Stimulated activated memory B cell treated with anti-CD40 and anti-IgM and Interleukin-4, amounts not matched to agents 10 μg/mL and 1 μg/mL and 100 μg/mL, for 72 hours (primary cell): ENCODE measurements at regions not wholly inside any gene's neighbourhood (a gene's known extent, or its start where the extent isn't known, plus 50 kb on each side); places are given as distances from the start of the nearest gene placed in this dataset.

Source experiments
- ATAC-seq: fragments of 150-1000 bp; cut with Tn5 transposase; 2 replicates; pipeline ENCODE4 v1.10.0; 2021
- H3K27ac Mint-ChIP-seq: one replicate; pipeline ENCODE4 v1.8.0; 2022; ENCODE audit warnings: mild to moderate bottlenecking, mixed read lengths
- H3K27me3 Mint-ChIP-seq: one replicate; pipeline ENCODE4 v1.8.0; 2022; ENCODE audit warnings: mixed read lengths
- H3K36me3 Mint-ChIP-seq: one replicate; pipeline ENCODE4 v1.8.0; 2022; ENCODE audit warnings: mixed read lengths
- H3K4me1 Mint-ChIP-seq: one replicate; pipeline ENCODE4 v1.8.0; 2022; ENCODE audit warnings: mixed read lengths
- H3K4me3 Mint-ChIP-seq: one replicate; pipeline ENCODE4 v1.8.0; 2022; ENCODE audit warnings: mild to moderate bottlenecking, moderate library complexity, mixed read lengths
- H3K9me3 Mint-ChIP-seq: one replicate; pipeline ENCODE4 v1.8.0; 2022; ENCODE audit warnings: mixed read lengths

GRCh38 chr11:15875943-15876342, 480.4 kb downstream of the SOX6 start:
- no peaks in the 10 kb centered on the region for H3K36me3 Mint-ChIP-seq

GRCh38 chr11:15878756-15879155, 477.6 kb downstream of the SOX6 start:
- Mint-ChIP-seq H3K4me3 (no peak overlapping the region), H3K36me3 (no peaks in the 10 kb centered on the region), H3K27me3 (no peaks in the 10 kb centered on the region), H3K27ac (no peak overlapping the region), H3K4me1 (no peaks in the 10 kb centered on the region), H3K9me3 (no peaks in the 10 kb centered on the region)
- no peak for ATAC-seq

More at GRCh38 chr11:15875943-15876342, 480.4 kb downstream of the SOX6 start:
- no peaks in the 10 kb centered on the region for H3K9me3 Mint-ChIP-seq
- ATAC-seq, result no peak
- H3K27me3 Mint-ChIP-seq, result no peaks in the 10 kb centered on the region
- H3K27ac Mint-ChIP-seq, result no peak overlapping the region
- H3K4me1 Mint-ChIP-seq, result no peaks in the 10 kb centered on the region
- no peak overlapping the region for H3K4me3 Mint-ChIP-seq

DNA sequence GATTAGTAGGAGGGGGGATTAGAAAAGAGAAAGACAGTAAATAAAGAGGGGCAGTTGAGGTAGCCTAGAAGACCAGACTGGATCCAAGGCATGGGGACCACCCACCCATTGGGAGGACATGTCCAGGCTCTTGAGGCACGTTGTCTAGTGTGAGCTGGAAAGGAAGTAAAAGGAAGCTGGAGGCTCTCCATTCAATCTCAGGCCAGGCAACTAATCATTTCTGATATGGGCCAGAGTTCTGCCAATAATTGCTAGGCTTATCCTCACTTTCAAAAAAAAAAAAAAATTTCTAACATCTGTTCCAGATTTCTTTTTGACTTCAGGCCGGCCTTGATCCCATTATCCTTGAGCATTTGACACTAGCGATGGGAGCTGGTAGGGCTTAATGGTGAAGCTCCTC, 476.1 kb downstream of the SOX6 start:
- Mint-ChIP-seq H3K4me3 (no peak overlapping the region), H3K36me3 (no peaks in the 10 kb centered on the region), H3K9me3 (no peaks in the 10 kb centered on the region), H3K27ac (no peak overlapping the region), H3K4me1 (no peaks in the 10 kb centered on the region), H3K27me3 (no peaks in the 10 kb centered on the region)
- no peak for ATAC-seq

DNA sequence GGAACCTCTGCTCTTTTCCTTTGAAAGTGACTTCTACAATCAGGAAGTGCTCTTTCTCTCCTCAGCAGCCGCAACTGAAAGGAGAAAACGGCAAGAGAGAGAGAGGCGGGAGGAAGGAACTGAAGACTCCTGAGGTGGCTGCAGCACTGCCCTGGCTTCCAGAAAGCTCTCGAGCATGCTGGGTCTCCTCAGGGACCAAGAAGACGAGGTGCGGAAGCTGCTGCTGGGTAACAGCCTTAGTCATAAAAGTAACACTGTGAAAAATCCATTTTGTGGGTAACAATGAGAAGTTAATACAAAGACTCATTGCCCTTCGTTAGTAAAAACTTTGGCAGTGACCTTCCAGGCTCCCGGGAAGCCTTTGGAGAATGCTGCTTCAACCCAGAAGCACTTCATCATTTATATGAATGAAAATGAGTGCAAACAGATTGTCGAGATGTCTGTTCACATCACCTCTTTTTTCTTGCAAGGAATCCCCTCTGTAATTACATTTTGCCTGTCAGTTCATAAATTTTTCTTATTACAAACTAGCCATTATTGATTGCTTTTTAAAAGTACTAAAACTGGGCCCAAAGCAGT, 473.4 kb downstream of the SOX6 start:
- H3K4me3 Mint-ChIP-seq, result no peak overlapping the region
- ATAC-seq, result no peak
- no peaks in the 10 kb centered on the region for H3K9me3 Mint-ChIP-seq
- no peaks in the 10 kb centered on the region for H3K4me1 Mint-ChIP-seq
- H3K36me3 Mint-ChIP-seq, result no peaks in the 10 kb centered on the region
- H3K27ac Mint-ChIP-seq, result no peak overlapping the region
- H3K27me3 Mint-ChIP-seq, result no peaks in the 10 kb centered on the region

DNA sequence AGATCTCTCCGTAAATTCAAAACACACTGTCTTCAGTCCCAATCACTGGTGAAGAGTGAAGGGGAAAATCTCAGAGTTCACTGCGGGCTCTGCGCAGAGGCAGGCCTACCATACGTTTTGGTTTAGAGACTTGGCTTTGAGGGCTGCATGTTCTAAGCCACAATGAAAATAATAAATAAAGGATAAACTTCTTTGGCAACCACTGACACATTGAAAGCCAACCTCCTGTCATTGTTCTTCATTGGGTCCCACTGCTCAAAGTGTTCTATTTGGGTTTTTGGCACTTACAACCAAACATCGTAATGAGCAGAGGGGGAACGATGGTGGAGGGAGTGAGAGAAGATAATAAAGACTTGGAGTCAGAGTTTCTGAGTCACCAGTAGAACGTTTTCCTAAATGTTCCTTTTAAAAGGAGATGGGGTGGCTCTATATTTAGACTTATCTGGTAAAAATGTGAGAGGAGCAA, 472.9 kb downstream of the SOX6 start:
- Mint-ChIP-seq H3K36me3 (no peaks in the 10 kb centered on the region), H3K27ac (no peak overlapping the region), H3K9me3 (no peaks in the 10 kb centered on the region), H3K4me3 (no peak overlapping the region), H3K4me1 (no peaks in the 10 kb centered on the region), H3K27me3 (no peaks in the 10 kb centered on the region)
- ATAC-seq, result no peak

GRCh38 chr11:15884141-15884540, 472.2 kb downstream of the SOX6 start:
- no peaks in the 10 kb centered on the region for H3K27me3 Mint-ChIP-seq
- no peak overlapping the region for H3K4me3 Mint-ChIP-seq
- H3K27ac Mint-ChIP-seq, result no peak overlapping the region
- no peaks in the 10 kb centered on the region for H3K36me3 Mint-ChIP-seq
- H3K4me1 Mint-ChIP-seq, result no peaks in the 10 kb centered on the region
- ATAC-seq, result no peak
- H3K9me3 Mint-ChIP-seq, result no peaks in the 10 kb centered on the region

GRCh38 chr11:15884777-15885540, 471.4 kb downstream of the SOX6 start:
- no peak overlapping the region for H3K27ac Mint-ChIP-seq
- no peaks in the 10 kb centered on the region for H3K36me3 Mint-ChIP-seq
- H3K4me3 Mint-ChIP-seq, result no peak overlapping the region
- ATAC-seq, result no peak
- no peaks in the 10 kb centered on the region for H3K4me1 Mint-ChIP-seq
- no peaks in the 10 kb centered on the region for H3K9me3 Mint-ChIP-seq
- no peaks in the 10 kb centered on the region for H3K27me3 Mint-ChIP-seq

DNA sequence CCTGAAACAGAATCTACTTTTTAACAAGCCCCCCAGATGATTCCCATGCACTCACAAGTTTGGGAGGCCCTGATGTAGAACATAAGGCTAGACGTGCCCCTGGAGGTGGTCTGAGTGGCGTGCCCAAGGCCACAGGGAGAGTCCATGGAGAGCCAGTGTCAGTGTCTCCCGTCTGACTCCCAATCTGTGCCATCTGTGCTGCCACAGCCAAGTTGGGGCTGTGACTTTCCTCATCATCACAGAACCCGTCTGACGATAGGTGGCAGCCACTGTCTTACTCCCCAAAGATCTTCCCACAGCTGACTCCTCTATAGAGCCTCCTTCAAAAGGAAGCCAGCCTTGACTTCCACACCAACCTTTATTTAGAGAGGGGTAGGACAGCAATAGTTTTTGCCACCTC, 470.5 kb downstream of the SOX6 start:
- H3K36me3 Mint-ChIP-seq, result no peaks in the 10 kb centered on the region
- no peak overlapping the region for H3K27ac Mint-ChIP-seq

DNA sequence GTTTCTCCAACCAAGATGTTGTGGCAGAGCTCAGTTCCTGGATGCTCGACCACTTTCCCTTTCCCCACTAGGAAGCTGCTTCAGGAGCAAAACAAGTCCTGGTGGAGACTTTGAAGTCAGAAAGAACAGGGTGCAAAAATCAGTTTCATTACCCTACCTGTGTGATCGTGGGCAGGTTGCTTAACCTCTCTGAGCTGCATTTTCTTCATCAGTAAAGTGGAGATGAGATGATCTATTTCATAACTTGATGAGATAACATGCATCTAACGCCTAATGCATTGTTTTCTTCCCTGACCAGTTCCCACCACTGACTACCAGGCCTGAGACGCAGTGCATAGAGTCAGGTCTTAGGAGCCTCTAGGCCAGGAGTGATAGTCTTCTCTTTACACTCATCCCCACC, 470.0 kb downstream of the SOX6 start:
- H3K4me3 Mint-ChIP-seq, result no peak overlapping the region
- no peak for ATAC-seq
- H3K27ac Mint-ChIP-seq, result no peak overlapping the region
- H3K4me1 Mint-ChIP-seq, result no peaks in the 10 kb centered on the region
- no peaks in the 10 kb centered on the region for H3K9me3 Mint-ChIP-seq
- H3K27me3 Mint-ChIP-seq, result no peaks in the 10 kb centered on the region
- H3K36me3 Mint-ChIP-seq, result no peaks in the 10 kb centered on the region

More for the DNA sequence above, 470.5 kb downstream of the SOX6 start:
- Mint-ChIP-seq H3K4me3 (no peak overlapping the region), H3K9me3 (no peaks in the 10 kb centered on the region), H3K27me3 (no peaks in the 10 kb centered on the region), H3K4me1 (no peaks in the 10 kb centered on the region)
- ATAC-seq, result no peak

DNA sequence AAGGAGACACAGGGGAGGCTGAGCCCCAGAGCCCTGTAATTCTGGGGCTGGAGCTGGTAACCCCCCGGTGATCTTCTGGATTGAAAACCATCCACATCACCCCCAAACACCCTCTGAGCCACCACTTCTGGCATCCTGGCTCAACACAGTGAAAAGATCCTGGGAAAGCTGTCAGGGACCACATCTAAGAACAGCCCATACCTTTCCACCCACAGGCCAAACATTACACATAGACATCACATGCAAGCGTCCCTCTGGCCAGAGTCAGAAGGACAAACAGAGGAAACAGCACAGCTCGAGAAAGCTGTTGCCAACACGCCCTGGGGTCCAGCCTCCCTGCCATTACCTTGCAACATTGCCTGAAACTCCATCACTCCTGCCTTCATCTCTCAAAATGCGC, 469.5 kb downstream of the SOX6 start:
- no peaks in the 10 kb centered on the region for H3K36me3 Mint-ChIP-seq
- no peaks in the 10 kb centered on the region for H3K9me3 Mint-ChIP-seq
- no peak overlapping the region for H3K27ac Mint-ChIP-seq
- no peak overlapping the region for H3K4me3 Mint-ChIP-seq
- H3K4me1 Mint-ChIP-seq, result no peaks in the 10 kb centered on the region
- ATAC-seq, result no peak
- H3K27me3 Mint-ChIP-seq, result no peaks in the 10 kb centered on the region

DNA sequence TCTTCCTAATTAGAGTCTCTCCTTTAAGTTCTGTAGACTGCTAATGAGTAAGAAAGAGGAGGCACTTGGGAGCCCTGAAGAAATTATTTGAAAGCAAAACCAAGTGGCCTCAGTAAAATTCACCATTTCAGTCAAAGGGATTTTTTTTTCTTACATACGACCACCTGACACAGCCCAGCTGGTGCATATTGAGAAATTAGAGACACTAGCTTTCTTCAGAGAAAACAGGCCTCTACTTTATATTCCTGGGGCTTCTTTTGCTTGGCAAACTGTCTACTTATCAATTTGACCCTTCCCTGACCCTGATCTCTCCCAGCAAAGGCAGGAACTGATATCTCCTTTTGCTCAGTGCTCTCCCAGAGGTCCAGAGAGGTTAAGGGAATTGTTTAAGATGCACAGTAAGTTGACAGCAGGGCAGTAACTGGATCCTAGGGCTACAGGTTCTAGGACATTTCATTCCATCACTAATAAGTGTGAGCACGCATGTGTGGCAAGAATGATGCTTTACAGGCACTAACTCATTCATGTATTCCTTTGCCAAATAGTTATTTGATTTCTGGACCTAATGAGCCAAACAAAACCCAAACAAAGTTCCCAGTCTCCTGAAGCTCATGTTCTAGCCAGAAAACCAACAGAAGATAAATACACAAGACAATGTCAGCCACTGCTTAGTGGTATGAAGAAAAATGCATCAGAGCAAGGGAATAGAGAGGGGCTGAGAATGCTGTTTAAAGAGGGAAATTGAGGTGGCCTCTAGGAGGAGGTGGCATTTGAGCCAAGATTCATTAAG, 467.6 kb downstream of the SOX6 start:
- Mint-ChIP-seq H3K9me3 (no peaks in the 10 kb centered on the region), H3K27me3 (no peaks in the 10 kb centered on the region), H3K36me3 (no peaks in the 10 kb centered on the region), H3K4me1 (no peaks in the 10 kb centered on the region), H3K27ac (no peak overlapping the region), H3K4me3 (no peak overlapping the region)
- no peak for ATAC-seq

DNA sequence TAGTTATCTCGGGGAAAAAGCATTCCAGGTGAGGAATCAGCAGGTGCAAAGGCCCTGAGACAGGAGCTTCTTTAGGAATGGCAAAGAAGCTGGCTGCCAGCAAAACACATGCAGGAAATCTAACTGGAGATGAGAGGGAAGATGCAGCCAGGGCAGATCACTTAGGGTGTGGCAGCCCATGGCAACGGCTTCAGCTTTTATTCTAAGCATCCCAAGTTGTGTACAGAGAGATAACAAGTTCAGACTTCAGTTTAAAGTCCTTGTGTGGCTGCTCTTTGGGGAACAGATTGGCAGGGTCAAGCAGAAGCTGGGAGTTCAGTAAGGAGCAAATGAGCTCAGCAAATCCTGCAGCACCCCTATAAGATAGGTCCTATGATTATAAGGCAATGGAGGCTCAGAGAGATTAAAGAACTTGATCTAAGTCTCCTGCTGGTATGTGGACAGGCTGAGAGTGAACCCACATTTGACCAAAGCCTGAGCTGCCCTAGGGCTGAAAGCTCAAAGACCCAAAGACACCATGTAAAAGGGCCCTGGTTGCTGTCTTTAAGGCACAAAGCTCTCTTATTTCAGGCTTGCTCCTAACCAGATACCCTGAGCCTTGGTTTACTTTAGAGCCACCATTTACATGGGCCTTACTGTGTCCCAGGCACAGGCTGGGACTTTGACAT, 466.8 kb downstream of the SOX6 start:
- H3K27ac Mint-ChIP-seq, result no peak overlapping the region
- H3K4me3 Mint-ChIP-seq, result no peak overlapping the region
- H3K27me3 Mint-ChIP-seq, result no peaks in the 10 kb centered on the region
- no peak for ATAC-seq
- no peaks in the 10 kb centered on the region for H3K9me3 Mint-ChIP-seq
- H3K36me3 Mint-ChIP-seq, result no peaks in the 10 kb centered on the region
- no peaks in the 10 kb centered on the region for H3K4me1 Mint-ChIP-seq

DNA sequence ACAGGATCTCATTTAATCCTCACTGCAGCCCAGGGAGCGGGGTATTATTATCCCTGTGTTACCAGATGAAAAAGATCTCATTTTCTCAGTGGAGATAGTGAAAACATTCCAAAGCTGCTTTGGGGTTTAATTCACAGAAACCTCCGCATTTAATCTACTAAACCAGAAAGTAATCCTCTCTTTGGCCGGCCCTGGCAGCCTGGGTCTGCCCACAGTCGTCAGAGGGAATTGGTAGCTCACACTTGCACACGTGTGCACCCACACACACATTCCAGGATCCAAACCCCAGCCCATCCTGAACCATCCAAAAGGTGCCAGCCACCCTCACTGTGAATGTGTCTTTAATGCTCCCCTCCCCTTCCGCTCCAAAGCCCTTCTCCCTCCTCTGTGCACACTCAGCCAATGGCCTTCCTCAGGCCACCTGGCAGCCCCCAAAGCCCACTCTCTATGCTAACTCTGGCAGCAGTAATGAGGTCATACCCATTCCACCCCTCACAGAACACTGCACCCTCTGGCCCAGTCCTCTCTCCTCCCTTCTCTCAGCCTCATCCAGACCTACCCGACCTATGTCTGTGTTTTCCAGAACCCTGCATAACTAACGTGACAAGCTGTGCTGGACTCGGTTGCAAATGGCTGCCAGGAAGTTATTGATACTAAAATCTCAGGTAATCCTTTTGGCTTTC, 466.2 kb downstream of the SOX6 start:
- Mint-ChIP-seq H3K27ac (no peak overlapping the region), H3K9me3 (no peaks in the 10 kb centered on the region), H3K36me3 (no peaks in the 10 kb centered on the region), H3K27me3 (no peaks in the 10 kb centered on the region), H3K4me3 (no peak overlapping the region), H3K4me1 (no peaks in the 10 kb centered on the region)
- peak; percentile 40 for ATAC-seq

GRCh38 chr11:15893080-15893492, 463.3 kb downstream of the SOX6 start:
- no peaks in the 10 kb centered on the region for H3K27me3 Mint-ChIP-seq
- no peak overlapping the region for H3K27ac Mint-ChIP-seq
- no peaks in the 10 kb centered on the region for H3K36me3 Mint-ChIP-seq
- H3K4me3 Mint-ChIP-seq, result no peak overlapping the region
- no peak for ATAC-seq
- H3K4me1 Mint-ChIP-seq, result no peaks in the 10 kb centered on the region
- H3K9me3 Mint-ChIP-seq, result no peaks in the 10 kb centered on the region

DNA sequence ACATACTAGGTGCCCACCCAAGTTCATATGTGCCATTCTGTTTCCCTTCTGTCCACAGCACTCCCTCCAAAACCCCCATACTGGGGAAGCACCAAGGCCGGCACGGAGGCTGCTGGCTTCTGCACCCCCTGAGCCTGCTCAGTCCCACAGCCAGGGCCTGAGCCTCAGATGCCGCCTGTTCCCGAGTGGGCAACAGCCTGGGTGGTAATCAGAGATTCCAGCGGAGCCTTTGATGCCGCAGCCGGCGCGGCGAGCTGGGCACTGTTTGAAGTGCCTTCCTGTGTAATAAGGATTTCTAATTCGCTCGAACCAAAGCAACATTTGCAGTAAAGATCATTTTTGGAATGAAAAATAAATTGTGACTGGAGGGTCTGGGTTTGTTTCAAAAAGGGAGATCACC, 460.3 kb downstream of the SOX6 start:
- Mint-ChIP-seq H3K27ac (no peak overlapping the region), H3K27me3 (no peaks in the 10 kb centered on the region), H3K4me3 (no peak overlapping the region), H3K9me3 (no peaks in the 10 kb centered on the region), H3K36me3 (no peaks in the 10 kb centered on the region), H3K4me1 (no peaks in the 10 kb centered on the region)
- no peak for ATAC-seq
